Coronary artery (tissue), 2 donors: ENCODE measurements at regions not wholly inside any gene's neighbourhood (a gene's known extent, or its start where the extent isn't known, plus 50 kb on each side); places are given as distances from the start of the nearest gene placed in this dataset.

Experiments used
- DNase-seq: peaks from one replicate; pipeline ENCODE4 v3.0.0-alpha.2; 2017; ENCODE audit warnings: low spot score
- H3K27ac ChIP-seq, 2 donors: fragments of 200-600 bp; sonication (generic); one replicate each; pipeline ENCODE4 v1.5.1; 2016 to 2019
- H3K4me3 ChIP-seq: fragments of 200-600 bp; sonication (generic); 2 replicates; pipeline ENCODE4 v1.5.1; 2016; ENCODE audit warnings: mild to moderate bottlenecking, moderate library complexity
- TF ChIP-seq, protein P1 (sequence below): fragments of 200-600 bp; sonication (generic); IDR thresholded peaks from one replicate; pipeline ENCODE4 v1.5.1; 2019; ENCODE audit warnings: antibody characterized with exemption

DNA sequence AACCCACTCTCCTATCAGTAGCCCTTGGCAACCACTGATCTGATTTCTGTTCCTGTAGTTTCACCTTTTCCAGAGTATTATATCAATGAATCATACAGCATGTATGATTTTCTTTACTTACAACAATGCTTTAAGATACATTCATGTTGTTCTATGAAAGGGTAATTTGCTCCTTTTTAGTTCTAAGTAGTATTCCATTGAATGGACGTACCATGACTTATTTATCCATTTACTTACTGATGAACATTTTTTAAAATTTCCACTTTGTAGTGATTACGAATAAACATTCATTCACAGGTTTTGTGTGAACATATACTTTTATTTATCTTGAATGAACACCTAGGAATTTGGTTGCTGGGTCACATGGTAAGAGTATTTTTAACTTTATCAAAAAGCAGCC lies 620.8 kb downstream of the HTR1A start:
- Histone ChIP-seq H3K4me3 (no peak overlapping the region), H3K27ac (no peak overlapping the region)
- DNase-seq, result no peak
- TF ChIP-seq, protein P1, sequence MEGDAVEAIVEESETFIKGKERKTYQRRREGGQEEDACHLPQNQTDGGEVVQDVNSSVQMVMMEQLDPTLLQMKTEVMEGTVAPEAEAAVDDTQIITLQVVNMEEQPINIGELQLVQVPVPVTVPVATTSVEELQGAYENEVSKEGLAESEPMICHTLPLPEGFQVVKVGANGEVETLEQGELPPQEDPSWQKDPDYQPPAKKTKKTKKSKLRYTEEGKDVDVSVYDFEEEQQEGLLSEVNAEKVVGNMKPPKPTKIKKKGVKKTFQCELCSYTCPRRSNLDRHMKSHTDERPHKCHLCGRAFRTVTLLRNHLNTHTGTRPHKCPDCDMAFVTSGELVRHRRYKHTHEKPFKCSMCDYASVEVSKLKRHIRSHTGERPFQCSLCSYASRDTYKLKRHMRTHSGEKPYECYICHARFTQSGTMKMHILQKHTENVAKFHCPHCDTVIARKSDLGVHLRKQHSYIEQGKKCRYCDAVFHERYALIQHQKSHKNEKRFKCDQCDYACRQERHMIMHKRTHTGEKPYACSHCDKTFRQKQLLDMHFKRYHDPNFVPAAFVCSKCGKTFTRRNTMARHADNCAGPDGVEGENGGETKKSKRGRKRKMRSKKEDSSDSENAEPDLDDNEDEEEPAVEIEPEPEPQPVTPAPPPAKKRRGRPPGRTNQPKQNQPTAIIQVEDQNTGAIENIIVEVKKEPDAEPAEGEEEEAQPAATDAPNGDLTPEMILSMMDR, result no peak

DNA sequence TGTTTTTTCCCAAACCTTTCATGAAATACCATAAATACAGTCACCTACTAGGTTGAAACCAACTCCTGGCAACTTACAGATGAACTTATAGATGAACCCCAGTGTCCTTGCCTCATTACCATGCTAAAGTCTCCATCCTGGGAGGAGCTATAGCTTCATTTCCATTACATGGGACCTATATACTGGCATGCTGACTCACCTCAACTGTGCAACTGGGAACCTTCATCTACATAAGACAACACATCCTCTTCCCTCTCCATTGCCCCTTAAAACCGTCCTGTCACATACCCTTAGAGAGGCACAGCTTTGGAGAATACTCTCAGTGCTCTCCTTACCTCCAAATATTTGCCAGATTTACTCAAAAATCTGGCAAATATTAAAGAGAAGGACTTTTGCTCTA lies 638.3 kb downstream of the HTR1A start:
- Histone ChIP-seq H3K4me3 (no peak overlapping the region), H3K27ac (no peak overlapping the region)
- DNase-seq, result no peak
- TF ChIP-seq, protein P1, result no peak

DNA sequence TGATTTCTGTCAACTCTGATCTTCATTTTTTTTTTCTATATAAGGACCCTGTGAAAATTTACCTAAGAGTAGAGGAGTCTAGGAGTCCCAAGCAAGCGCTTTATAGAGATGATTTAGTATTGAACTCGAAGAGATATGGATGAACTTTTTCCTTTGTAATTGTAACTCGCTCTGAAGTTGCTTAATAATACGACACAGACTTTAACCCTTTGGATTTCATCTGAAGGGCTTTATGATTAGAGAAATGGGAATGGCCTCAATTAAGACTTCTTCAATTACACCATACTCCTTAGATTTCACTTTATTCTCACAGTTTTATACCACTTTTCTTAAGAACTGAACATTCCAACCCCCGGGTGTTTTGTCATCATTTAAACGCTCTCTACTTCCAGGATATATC lies 647.7 kb downstream of the HTR1A start:
- DNase-seq, result no peak
- no peak overlapping the region for H3K27ac ChIP-seq
- no peak overlapping the region for H3K4me3 ChIP-seq
- TF ChIP-seq, protein P1, result no peak

DNA sequence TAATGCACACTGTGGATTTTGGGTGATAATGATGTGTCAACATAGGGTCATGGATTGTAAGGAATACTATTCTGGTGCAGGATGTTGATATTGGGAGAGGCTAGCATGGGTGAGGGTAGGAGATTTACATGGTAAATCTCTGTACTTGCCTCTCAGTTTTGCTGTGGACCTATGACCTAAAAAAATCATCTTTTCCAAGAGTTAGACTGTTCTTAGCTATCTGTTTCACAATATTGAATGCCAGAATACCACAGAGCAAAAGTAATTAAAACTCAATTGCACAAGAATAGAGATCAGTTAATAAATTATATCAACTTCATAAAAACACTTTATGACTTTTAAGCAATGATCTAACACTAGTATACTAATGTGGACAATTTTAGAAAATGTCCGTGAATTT lies 651.6 kb downstream of the HTR1A start:
- TF ChIP-seq, protein P1, result no peak
- Histone ChIP-seq H3K27ac (no peak overlapping the region), H3K4me3 (no peak overlapping the region)
- no peak for DNase-seq

DNA sequence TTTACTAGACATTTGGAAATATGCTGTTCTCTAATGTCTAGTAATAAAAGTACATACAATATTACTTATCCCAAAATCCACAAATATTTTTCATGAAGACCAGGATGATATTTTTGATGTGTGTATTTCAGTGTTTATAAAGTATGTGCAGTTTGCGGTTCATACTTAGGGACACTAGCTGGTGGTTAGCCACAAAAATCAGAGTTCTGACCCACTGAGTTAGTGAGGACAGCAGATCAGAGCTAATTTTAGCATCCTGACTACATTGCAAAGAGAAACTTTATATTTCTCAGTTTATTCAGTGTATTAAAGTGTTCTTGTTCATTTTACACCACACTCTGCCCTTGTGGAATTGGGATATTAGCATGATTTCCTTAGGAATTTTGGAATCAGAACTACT lies 655.3 kb downstream of the HTR1A start:
- TF ChIP-seq, protein P1, result no peak
- DNase-seq, result no peak
- Histone ChIP-seq H3K27ac (no peak overlapping the region), H3K4me3 (no peak overlapping the region)

DNA sequence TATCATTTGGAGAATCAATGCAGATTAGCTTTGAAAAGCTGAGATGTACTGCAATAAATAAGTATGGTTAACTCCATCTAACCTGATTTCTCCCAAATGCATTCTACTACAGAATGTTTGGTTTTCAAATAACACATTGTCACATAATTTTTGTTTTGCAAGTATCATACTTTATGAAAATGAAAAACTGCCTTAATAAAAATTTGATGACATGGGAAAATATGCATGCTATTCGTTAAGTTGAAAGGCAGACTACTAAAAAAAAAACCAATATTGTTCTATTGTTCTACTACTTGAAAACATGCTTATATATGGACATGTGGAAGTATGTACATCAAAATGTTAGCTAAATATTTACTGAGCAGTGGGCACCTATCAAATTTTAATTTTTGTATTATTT lies 668.9 kb downstream of the HTR1A start:
- DNase-seq, result no peak
- H3K4me3 ChIP-seq, result no peak overlapping the region
- TF ChIP-seq, protein P1, result no peak
- no peak overlapping the region for H3K27ac ChIP-seq

DNA sequence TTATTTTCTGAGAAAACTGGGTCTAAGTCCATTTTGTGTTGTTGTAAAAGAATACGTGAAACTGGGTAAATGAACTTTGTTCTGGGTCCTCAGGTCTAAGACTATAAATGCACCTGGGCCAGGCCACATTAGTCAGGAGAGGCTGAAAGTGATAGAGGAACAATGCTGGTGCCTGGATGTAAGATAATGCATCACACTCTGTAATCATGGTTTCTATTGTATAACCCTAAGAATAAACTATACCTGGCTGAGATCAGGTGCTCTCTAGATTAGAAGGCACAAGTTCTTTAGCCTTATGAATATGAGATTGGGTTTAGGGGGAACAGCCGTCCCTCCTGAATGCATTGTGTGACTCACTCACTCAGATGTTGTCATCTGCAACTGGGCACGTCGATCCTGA lies 675.5 kb downstream of the HTR1A start:
- TF ChIP-seq, protein P1, result no peak
- no peak for DNase-seq
- H3K4me3 ChIP-seq, result no peak overlapping the region

More for the DNA sequence above, 675.5 kb downstream of the HTR1A start:
- H3K27ac ChIP-seq, result no peak overlapping the region
